HG03103 (cell line): ENCODE measurements at regions not wholly inside any gene's neighbourhood (a gene's known extent, or its start where the extent isn't known, plus 50 kb on each side); places are given as distances from the start of the nearest gene placed in this dataset.

Experiments
- ATAC-seq: cut with Tn5 transposase; IDR thresholded peaks from one replicate; pipeline ENCODE4 v1.9.1; 2021; ENCODE audit warnings: low read depth; ENCODE audit not compliant: unreplicated experiment

- no peak for ATAC-seq
These were observed 931.2 kb downstream of the TBC1D22A start for GRCh38 chr22:47693606-47694005.

- no peak for ATAC-seq
These were observed 930.4 kb downstream of the TBC1D22A start for GRCh38 chr22:47692811-47693210.

GRCh38 chr22:47691152-47691895 lies 928.9 kb downstream of the TBC1D22A start:
- no peak for ATAC-seq

GRCh38 chr22:47690586-47690985 lies 928.1 kb downstream of the TBC1D22A start:
- no peak for ATAC-seq

- ATAC-seq, result no peak
These were observed 927.7 kb downstream of the TBC1D22A start for GRCh38 chr22:47690166-47690565.

GRCh38 chr22:47687776-47688175 lies 925.3 kb downstream of the TBC1D22A start:
- no peak for ATAC-seq

- ATAC-seq, result no peak
These were observed 924.9 kb downstream of the TBC1D22A start for GRCh38 chr22:47687346-47687655.

- ATAC-seq, result no peak
These were observed 924.3 kb downstream of the TBC1D22A start for GRCh38 chr22:47686594-47687345.

- ATAC-seq, result no peak
These were observed 919.1 kb downstream of the TBC1D22A start for GRCh38 chr22:47681411-47682165.

- ATAC-seq, result no peak
These were observed 916.3 kb downstream of the TBC1D22A start for GRCh38 chr22:47678636-47679287.

- ATAC-seq, result no peak
These were observed 915.6 kb downstream of the TBC1D22A start for GRCh38 chr22:47678048-47678447.

GRCh38 chr22:47676685-47677084 lies 914.2 kb downstream of the TBC1D22A start:
- no peak for ATAC-seq

GRCh38 chr22:47674600-47674999 lies 912.1 kb downstream of the TBC1D22A start:
- no peak for ATAC-seq

GRCh38 chr22:47673557-47673956 lies 911.1 kb downstream of the TBC1D22A start:
- ATAC-seq, result no peak

GRCh38 chr22:47672526-47672925 lies 910.1 kb downstream of the TBC1D22A start:
- ATAC-seq, result no peak

- ATAC-seq, result no peak
These were observed 902.7 kb downstream of the TBC1D22A start for GRCh38 chr22:47665151-47665550.

- no peak for ATAC-seq
These were observed 901.5 kb downstream of the TBC1D22A start for GRCh38 chr22:47663615-47664605.

GRCh38 chr22:47659467-47660223 lies 897.2 kb downstream of the TBC1D22A start:
- no peak for ATAC-seq

- ATAC-seq, result no peak
These were observed 895.7 kb downstream of the TBC1D22A start for GRCh38 chr22:47658182-47658581.
